ENCODE measurements at regions not wholly inside any gene's neighbourhood (a gene's known extent, or its start where the extent isn't known, plus 50 kb on each side); places are given as distances from the start of the nearest gene placed in this dataset.

GRCh38 chr6:145257704-145258103, 477.6 kb downstream of the EPM2A start:
- no peaks in the 10 kb centered on the region for H3K27me3 ChIP-seq (ENCODE audit: insufficient read depth, low read depth)
- no peak overlapping the region for H3K27ac ChIP-seq
- no peaks in the 10 kb centered on the region for H3K79me2 ChIP-seq (ENCODE audit: insufficient read depth, low read depth)
- TF ChIP-seq, protein P1, sequence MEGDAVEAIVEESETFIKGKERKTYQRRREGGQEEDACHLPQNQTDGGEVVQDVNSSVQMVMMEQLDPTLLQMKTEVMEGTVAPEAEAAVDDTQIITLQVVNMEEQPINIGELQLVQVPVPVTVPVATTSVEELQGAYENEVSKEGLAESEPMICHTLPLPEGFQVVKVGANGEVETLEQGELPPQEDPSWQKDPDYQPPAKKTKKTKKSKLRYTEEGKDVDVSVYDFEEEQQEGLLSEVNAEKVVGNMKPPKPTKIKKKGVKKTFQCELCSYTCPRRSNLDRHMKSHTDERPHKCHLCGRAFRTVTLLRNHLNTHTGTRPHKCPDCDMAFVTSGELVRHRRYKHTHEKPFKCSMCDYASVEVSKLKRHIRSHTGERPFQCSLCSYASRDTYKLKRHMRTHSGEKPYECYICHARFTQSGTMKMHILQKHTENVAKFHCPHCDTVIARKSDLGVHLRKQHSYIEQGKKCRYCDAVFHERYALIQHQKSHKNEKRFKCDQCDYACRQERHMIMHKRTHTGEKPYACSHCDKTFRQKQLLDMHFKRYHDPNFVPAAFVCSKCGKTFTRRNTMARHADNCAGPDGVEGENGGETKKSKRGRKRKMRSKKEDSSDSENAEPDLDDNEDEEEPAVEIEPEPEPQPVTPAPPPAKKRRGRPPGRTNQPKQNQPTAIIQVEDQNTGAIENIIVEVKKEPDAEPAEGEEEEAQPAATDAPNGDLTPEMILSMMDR (conservative IDR thresholded peaks at IDR 0.05; ENCODE audit: low read depth, low read length) = no peak
- H2AFZ ChIP-seq (ENCODE audit: low read depth) = no peak overlapping the region
- no peak overlapping the region for H3K4me3 ChIP-seq (IDR thresholded peaks at IDR 0.05; ENCODE audit: insufficient read depth, low read depth, low read length)
- no peak overlapping the region for H3K4me2 ChIP-seq
- H3K36me3 ChIP-seq (ENCODE audit: insufficient read depth) = no peaks in the 10 kb centered on the region
- H4K20me1 ChIP-seq (ENCODE audit: insufficient read depth) = no peaks in the 10 kb centered on the region
- H3K4me1 ChIP-seq (ENCODE audit: low read depth, poor library complexity, severe bottlenecking) = no peaks in the 10 kb centered on the region
- no peak overlapping the region for H3K9ac ChIP-seq

GRCh38 chr6:145258122-145258521, 477.2 kb downstream of the EPM2A start:
- no peak overlapping the region for H3K4me3 ChIP-seq (IDR thresholded peaks at IDR 0.05; ENCODE audit: insufficient read depth, low read depth, low read length)
- H3K4me2 ChIP-seq = no peak overlapping the region
- no peaks in the 10 kb centered on the region for H3K4me1 ChIP-seq (ENCODE audit: low read depth, poor library complexity, severe bottlenecking)
- TF ChIP-seq, protein P1 (conservative IDR thresholded peaks at IDR 0.05; ENCODE audit: low read depth, low read length) = no peak
- H3K27ac ChIP-seq = no peak overlapping the region
- no peaks in the 10 kb centered on the region for H3K27me3 ChIP-seq (ENCODE audit: insufficient read depth, low read depth)
- H3K9ac ChIP-seq = no peak overlapping the region
- H3K79me2 ChIP-seq (ENCODE audit: insufficient read depth, low read depth) = no peaks in the 10 kb centered on the region
- no peaks in the 10 kb centered on the region for H4K20me1 ChIP-seq (ENCODE audit: insufficient read depth)
- no peak overlapping the region for H2AFZ ChIP-seq (ENCODE audit: low read depth)
- no peaks in the 10 kb centered on the region for H3K36me3 ChIP-seq (ENCODE audit: insufficient read depth)

DNA sequence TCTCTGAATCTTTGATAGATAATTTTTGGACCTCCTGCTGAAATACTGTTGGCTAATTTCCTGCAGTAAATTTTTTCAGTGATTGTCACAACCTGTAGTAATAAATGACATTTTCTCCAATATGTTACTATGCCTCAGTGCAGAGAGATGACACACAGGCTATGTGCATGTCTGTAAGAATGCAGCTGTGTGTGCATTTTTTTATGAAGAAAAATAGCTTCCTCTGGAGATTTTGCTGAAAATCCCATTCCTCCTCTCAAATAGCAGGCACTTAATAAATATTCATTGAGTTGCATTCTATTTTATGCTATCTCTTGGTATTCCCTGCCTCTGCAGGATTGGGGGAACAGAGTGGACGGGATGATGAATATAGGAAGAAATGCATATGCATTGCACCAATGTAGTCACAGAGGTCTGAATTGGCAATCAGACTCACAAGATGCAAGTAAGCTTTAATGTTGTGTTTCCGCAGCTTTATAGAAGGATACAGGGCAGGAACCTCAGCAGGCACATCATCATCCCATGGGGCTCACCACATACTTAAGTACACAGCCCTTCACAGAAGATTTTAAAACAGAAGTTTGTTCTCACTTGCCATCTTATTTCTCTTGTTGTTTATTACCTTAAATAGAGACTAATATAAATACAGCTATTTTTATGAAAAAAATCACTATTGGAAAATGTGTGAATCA, 474.7 kb downstream of the EPM2A start:
- H3K9ac ChIP-seq = no peak overlapping the region
- H3K27me3 ChIP-seq (ENCODE audit: insufficient read depth, low read depth) = no peaks in the 10 kb centered on the region
- no peak overlapping the region for H3K27ac ChIP-seq
- H3K4me2 ChIP-seq = no peak overlapping the region
- no peak overlapping the region for H2AFZ ChIP-seq (ENCODE audit: low read depth)
- H4K20me1 ChIP-seq (ENCODE audit: insufficient read depth) = no peaks in the 10 kb centered on the region
- TF ChIP-seq, protein P1 (conservative IDR thresholded peaks at IDR 0.05; ENCODE audit: low read depth, low read length) = no peak
- H3K4me1 ChIP-seq (ENCODE audit: low read depth, poor library complexity, severe bottlenecking) = no peaks in the 10 kb centered on the region
- H3K4me3 ChIP-seq (IDR thresholded peaks at IDR 0.05; ENCODE audit: insufficient read depth, low read depth, low read length) = no peak overlapping the region
- H3K36me3 ChIP-seq (ENCODE audit: insufficient read depth) = no peaks in the 10 kb centered on the region
- H3K79me2 ChIP-seq (ENCODE audit: insufficient read depth, low read depth) = no peaks in the 10 kb centered on the region

- Histone ChIP-seq H3K4me3 (IDR thresholded peaks at IDR 0.05; ENCODE audit: insufficient read depth, low read depth, low read length) (no peak overlapping the region), H4K20me1 (ENCODE audit: insufficient read depth) (no peaks in the 10 kb centered on the region), H3K27me3 (ENCODE audit: insufficient read depth, low read depth) (no peaks in the 10 kb centered on the region), H2AFZ (ENCODE audit: low read depth) (no peak overlapping the region), H3K27ac (no peak overlapping the region), H3K36me3 (ENCODE audit: insufficient read depth) (no peaks in the 10 kb centered on the region), H3K9ac (no peak overlapping the region), H3K4me2 (no peak overlapping the region), H3K79me2 (ENCODE audit: insufficient read depth, low read depth) (no peaks in the 10 kb centered on the region), H3K4me1 (ENCODE audit: low read depth, poor library complexity, severe bottlenecking) (no peaks in the 10 kb centered on the region)
- TF ChIP-seq, protein P1 (conservative IDR thresholded peaks at IDR 0.05; ENCODE audit: low read depth, low read length) = no peak
These were observed 473.6 kb downstream of the EPM2A start for GRCh38 chr6:145261758-145262157.

Data from KMS-11 (cell line).